SK-N-SH treated with all-trans-retinoic acid at 6 μM for 48 hours (cell line): ENCODE measurements at regions not wholly inside any gene's neighbourhood (a gene's known extent, or its start where the extent isn't known, plus 50 kb on each side); places are given as distances from the start of the nearest gene placed in this dataset.

Source experiments
- ARNTL ChIP-seq: fragments of 450-650 bp; formaldehyde crosslinking; IDR thresholded peaks from 2 replicates; pipeline ENCODE4 v1.5.0; 2020; ENCODE audit warnings: low read depth, mild to moderate bottlenecking, moderate library complexity, borderline replicate concordance
- ISL1 ChIP-seq: fragments of 250-450 bp; sonication (Bioruptor Pico); IDR thresholded peaks from 2 replicates; pipeline ENCODE4 v2.1.2; 2022; ENCODE audit warnings: mild to moderate bottlenecking, moderate library complexity
- SNAI2 ChIP-seq: fragments of 250-450 bp; sonication (Bioruptor Pico); IDR thresholded peaks from 2 replicates; pipeline ENCODE4 v1.5.0; 2020; ENCODE audit warnings: mild to moderate bottlenecking, moderate library complexity
- ZFP3 ChIP-seq: fragments of 250-450 bp; sonication (Bioruptor Pico); IDR thresholded peaks from 2 replicates; pipeline ENCODE4 v1.5.0; 2020; ENCODE audit warnings: mild to moderate bottlenecking, moderate library complexity
- ZFP30 ChIP-seq: fragments of 450-650 bp; formaldehyde crosslinking; IDR thresholded peaks from 2 replicates; pipeline ENCODE4 v1.5.0; 2022; ENCODE audit warnings: mild to moderate bottlenecking, moderate library complexity

- TF ChIP-seq ARNTL (no peak), ISL1 (CRISPR knock-in tag) (no peak), ZFP3 (CRISPR knock-in tag) (no peak), ZFP30 (CRISPR knock-in tag) (no peak), SNAI2 (CRISPR knock-in tag) (no peak)
Observed at GRCh38 chr10:106169241-106169640, 995.3 kb downstream of the SORCS1 start.
